KOPT-K1 (cell line): ENCODE measurements at regions not wholly inside any gene's neighbourhood (a gene's known extent, or its start where the extent isn't known, plus 50 kb on each side); places are given as distances from the start of the nearest gene placed in this dataset.

Source experiments
- H3K27ac ChIP-seq: fragments of 200-600 bp; sonication (generic); 2 replicates; pipeline ENCODE4 v1.5.1; 2016; ENCODE audit warnings: antibody characterized with exemption, mild to moderate bottlenecking, low read depth, low read length; ENCODE audit not compliant: poor library complexity, severe bottlenecking
- H3K36me3 ChIP-seq: fragments of 200-600 bp; sonication (generic); 2 replicates; pipeline ENCODE4 v1.5.1; 2017; ENCODE audit warnings: antibody characterized with exemption, mild to moderate bottlenecking, low read length, moderate library complexity; ENCODE audit not compliant: insufficient read depth
- H3K9me3 ChIP-seq: fragments of 200-600 bp; sonication (generic); 2 replicates; pipeline ENCODE4 v1.5.1; 2017; ENCODE audit warnings: antibody characterized with exemption, low read length, mild to moderate bottlenecking; ENCODE audit not compliant: insufficient read depth, poor library complexity, severe bottlenecking

- H3K9me3 ChIP-seq, result no peaks in the 10 kb centered on the region
- H3K27ac ChIP-seq, result no peak overlapping the region
- no peaks in the 10 kb centered on the region for H3K36me3 ChIP-seq
Measured at GRCh38 chr1:191152776-191153175, 675.1 kb upstream of the BRINP3 start.

DNA sequence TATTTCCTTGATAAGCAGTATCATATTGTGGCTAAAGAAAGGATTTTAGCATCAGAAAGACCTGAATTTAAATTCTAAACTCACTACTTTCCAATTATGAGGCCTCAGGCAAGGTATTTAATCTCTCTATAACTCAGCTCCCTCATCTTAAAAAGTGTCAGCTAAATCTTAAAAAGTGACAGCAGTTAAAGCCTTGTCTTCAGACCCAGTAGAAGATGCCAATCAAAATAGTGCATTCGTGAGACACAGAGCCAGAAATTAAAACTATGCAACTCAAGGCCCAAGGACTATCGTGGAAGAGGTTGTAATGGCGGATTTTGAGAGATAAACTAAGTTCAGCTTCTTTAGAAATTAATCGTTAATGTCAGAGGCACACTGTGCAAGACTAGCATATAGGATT lies 677.5 kb upstream of the BRINP3 start:
- Histone ChIP-seq H3K36me3 (no peaks in the 10 kb centered on the region), H3K9me3 (no peaks in the 10 kb centered on the region), H3K27ac (no peak overlapping the region)

GRCh38 chr1:191160837-191161236 lies 683.2 kb upstream of the BRINP3 start:
- Histone ChIP-seq H3K27ac (no peak overlapping the region), H3K9me3 (no peaks in the 10 kb centered on the region), H3K36me3 (no peaks in the 10 kb centered on the region)

- no peaks in the 10 kb centered on the region for H3K9me3 ChIP-seq
- H3K27ac ChIP-seq, result no peak overlapping the region
- no peaks in the 10 kb centered on the region for H3K36me3 ChIP-seq
Measured at GRCh38 chr1:191162762-191163161, 685.1 kb upstream of the BRINP3 start.

DNA sequence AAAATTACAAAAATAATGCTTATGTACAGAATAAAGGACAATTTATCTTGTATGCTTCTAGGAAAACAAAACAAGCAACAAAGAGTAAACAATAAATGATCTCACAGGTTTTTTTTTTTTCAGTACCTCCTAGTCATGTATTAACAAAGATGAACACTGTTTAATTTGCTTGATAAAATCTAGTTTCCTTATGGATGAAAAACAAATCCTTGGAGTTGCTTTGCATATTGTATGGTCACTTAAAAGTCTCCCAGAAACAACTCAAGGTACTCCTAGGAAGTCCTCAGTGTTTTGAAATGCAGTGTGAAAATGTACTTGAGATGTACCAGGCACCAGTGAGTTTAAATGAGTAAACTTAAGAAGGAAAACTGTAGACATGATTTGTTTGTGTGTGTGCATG lies 686.0 kb upstream of the BRINP3 start:
- no peaks in the 10 kb centered on the region for H3K9me3 ChIP-seq
- H3K27ac ChIP-seq, result no peak overlapping the region

DNA sequence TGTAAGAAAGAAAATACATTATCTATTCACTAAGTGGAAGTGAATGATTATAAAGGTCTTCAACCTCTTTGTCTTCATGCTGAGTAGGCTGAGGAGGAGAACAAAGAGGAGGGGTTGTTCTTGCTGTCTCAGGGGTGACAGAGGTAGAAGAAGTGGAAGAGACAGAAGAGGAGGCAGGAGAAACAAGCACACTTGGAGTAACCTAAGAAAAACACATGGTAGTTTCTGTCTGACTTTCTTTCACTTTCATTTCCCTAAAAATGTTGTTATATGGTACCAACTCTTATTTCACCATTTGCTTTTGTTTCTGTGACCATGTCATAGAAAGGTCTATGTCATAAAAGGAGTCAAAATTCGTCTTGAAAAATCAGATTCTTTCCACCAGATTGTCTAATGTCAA lies 696.6 kb upstream of the BRINP3 start:
- Histone ChIP-seq H3K36me3 (no peaks in the 10 kb centered on the region), H3K9me3 (no peaks in the 10 kb centered on the region), H3K27ac (peak overlapping the region; percentile 12)

More for the DNA sequence above, 686.0 kb upstream of the BRINP3 start:
- H3K36me3 ChIP-seq, result no peaks in the 10 kb centered on the region

DNA sequence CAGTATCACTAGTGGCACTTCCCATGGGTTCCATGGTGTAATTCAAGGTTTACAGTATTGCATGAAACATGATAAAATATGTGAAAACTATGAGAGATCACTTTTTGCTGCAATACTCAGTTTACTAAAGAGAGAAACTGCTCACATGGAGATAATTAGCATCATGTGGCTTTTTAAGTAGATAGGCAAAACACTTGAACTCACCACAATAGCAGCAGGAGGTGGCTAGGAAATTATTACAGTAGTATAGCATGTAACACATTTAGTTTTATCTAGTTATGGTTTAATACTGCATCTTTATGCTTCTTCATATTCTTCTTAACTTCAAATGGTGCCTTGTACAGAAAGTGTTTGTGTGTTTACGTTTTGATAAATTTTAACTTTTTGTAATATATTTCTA lies 698.5 kb upstream of the BRINP3 start:
- no peaks in the 10 kb centered on the region for H3K36me3 ChIP-seq
- no peaks in the 10 kb centered on the region for H3K9me3 ChIP-seq
- H3K27ac ChIP-seq, result no peak overlapping the region

DNA sequence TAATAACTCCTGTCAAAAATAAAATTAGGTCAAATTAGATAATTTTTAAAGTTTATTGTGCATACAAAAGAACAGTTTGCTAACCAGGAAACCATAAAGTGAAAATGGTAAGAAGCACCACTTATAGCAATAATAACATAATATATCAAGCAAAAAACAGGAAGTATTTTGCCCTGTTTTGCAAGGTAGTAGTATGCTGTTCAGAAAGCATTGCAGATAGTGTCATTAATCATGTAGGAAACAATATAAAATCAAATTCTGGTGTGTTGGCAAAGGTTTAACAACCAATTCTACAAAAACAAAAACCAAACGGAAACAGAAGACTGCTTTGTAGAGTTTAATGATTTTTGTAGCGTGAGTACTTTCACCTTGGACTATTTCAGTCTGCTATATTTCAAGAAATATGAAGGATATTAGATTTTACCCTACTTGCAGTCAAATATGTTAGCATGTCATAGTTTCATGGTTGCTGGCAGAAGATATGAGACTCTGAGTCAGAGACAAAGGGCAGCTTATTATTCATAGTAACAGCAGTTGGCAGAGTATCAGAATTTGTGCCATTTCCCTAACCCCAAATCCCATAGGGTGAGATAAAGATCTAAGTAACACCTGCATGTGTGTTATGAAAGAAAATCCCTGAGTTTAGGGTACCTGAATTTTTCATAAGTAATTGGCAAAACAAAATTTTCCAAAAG lies 729.0 kb upstream of the BRINP3 start:
- Histone ChIP-seq H3K36me3 (no peaks in the 10 kb centered on the region), H3K9me3 (no peaks in the 10 kb centered on the region), H3K27ac (no peak overlapping the region)

DNA sequence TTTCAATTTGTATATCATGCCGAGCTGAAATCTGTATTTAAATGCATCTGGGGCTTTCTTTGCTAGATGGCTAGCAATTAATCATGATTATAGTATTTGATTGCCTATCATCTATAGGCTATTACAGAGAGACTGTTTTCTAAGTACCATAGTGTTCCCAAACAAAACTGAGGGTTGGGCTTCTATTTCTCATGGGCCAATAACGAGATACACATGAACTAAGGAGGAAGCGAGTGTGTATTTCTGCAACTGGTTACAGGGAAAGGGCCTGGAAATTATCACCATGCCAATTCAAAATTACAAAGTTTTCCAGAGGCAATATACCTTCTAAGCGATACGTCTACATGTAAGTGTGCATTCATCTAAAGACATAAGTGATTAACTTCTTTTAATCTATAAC lies 744.5 kb upstream of the BRINP3 start:
- Histone ChIP-seq H3K9me3 (peaks cover 7% of the 10 kb centered on the region), H3K36me3 (no peaks in the 10 kb centered on the region), H3K27ac (no peak overlapping the region)

DNA sequence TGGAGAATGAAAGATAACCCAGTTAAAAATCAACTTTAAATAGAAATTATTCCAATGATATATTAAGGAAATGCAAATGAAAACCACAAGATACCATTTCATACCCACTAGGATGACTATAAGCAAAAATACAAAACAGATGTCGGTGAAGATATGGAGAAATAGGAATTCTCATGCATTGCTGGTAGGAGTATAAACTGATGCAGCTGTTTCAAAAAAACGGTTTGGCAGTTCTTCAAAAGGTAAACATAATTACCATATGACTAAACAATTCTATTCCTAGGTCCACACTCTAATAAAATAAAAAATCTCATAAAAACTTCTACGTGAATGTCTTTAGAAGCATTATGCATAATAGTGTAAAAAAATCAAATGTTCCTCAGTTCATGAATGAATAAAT lies 763.3 kb upstream of the BRINP3 start:
- no peaks in the 10 kb centered on the region for H3K9me3 ChIP-seq
- no peaks in the 10 kb centered on the region for H3K36me3 ChIP-seq
- H3K27ac ChIP-seq, result no peak overlapping the region

- H3K9me3 ChIP-seq, result no peaks in the 10 kb centered on the region
- H3K27ac ChIP-seq, result no peak overlapping the region
- no peaks in the 10 kb centered on the region for H3K36me3 ChIP-seq
Measured at GRCh38 chr1:191255354-191256054, 777.8 kb upstream of the BRINP3 start.

DNA sequence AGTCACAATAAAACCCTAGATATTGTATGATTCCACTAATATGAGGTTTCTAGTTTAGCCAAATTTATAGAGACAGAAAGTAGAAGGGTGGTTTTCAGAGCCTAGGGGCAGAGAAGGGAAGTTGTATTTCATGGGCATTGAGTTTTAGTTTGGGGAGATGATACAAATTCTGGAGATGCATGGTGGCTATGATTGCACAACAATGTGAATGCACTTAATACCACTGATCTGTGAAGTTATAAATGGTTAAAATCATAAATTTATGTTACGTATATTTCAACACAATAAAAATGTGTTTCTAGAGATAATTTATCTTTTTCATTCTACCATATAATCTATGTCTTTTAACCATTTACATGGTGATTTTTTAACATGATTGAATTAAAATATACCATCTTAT lies 779.3 kb upstream of the BRINP3 start:
- no peaks in the 10 kb centered on the region for H3K9me3 ChIP-seq
- H3K36me3 ChIP-seq, result no peaks in the 10 kb centered on the region
- H3K27ac ChIP-seq, result no peak overlapping the region

- Histone ChIP-seq H3K27ac (no peak overlapping the region), H3K36me3 (no peaks in the 10 kb centered on the region), H3K9me3 (no peaks in the 10 kb centered on the region)
Measured at GRCh38 chr1:191260056-191260455, 782.4 kb upstream of the BRINP3 start.

DNA sequence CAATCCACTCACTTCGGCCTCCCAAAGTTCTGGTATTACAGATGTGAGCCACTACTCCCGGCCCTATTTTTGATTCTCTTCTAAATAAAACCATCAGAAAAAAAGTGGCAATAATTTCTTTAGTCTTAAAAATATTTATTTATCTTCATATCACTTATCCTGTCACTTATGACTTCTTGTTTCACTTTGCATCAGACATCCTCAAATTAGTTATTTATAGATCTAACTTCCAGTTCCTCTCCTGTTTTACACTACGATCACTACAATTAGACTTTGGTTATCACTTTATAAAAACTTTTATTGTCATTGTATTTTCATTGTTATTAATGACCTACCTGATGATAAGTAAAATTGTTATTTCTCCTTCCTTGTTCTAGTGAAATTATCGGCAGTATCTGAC lies 783.4 kb upstream of the BRINP3 start:
- Histone ChIP-seq H3K36me3 (no peaks in the 10 kb centered on the region), H3K27ac (no peak overlapping the region)

GRCh38 chr1:191279266-191279800 lies 801.7 kb upstream of the BRINP3 start:
- H3K27ac ChIP-seq, result no peak overlapping the region
- no peaks in the 10 kb centered on the region for H3K9me3 ChIP-seq

More for the DNA sequence above, 783.4 kb upstream of the BRINP3 start:
- H3K9me3 ChIP-seq, result no peaks in the 10 kb centered on the region

DNA sequence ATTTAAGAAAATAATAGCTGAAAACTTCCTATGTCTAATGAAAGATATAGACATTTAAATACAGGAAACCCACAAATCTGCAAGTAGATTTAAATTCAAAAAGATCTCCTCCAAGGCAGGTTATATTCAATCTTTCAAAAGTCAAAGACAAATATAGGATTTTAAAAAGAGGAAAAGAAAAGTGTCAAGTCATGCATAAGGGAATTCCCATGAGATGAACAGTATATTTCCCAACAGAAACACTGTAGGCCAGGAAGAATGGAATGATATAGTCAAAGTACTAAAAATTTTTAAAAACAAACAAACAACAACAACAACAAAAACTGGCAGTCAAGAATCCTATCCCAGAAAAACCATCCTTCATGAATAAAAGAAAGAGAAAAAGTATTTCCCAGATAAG lies 806.5 kb upstream of the BRINP3 start:
- no peaks in the 10 kb centered on the region for H3K9me3 ChIP-seq
- no peak overlapping the region for H3K27ac ChIP-seq
- H3K36me3 ChIP-seq, result no peaks in the 10 kb centered on the region

More at GRCh38 chr1:191279266-191279800, 801.7 kb upstream of the BRINP3 start:
- no peaks in the 10 kb centered on the region for H3K36me3 ChIP-seq
